H1 (cell line): ENCODE measurements at regions not wholly inside any gene's neighbourhood (a gene's known extent, or its start where the extent isn't known, plus 50 kb on each side); places are given as distances from the start of the nearest gene placed in this dataset.

Experiments
- BRCA1 ChIP-seq: IDR thresholded peaks from 2 replicates; pipeline ENCODE4 v1.6.1; 2012; ENCODE audit warnings: low read depth, low read length, improper control_type of control experiment
- CHD2 ChIP-seq: IDR thresholded peaks from 2 replicates; pipeline ENCODE4 v1.6.1; 2012; ENCODE audit warnings: low read length, improper control_type of control experiment
- EZH2 ChIP-seq: fragments of 200-600 bp; sonication (generic); IDR thresholded peaks from 2 replicates; pipeline ENCODE4 v1.7.1; 2012; ENCODE audit warnings: low read depth, mild to moderate bottlenecking, moderate library complexity, low read length, inconsistent platforms; ENCODE audit not compliant: severe bottlenecking
- POLR2AphosphoS5 ChIP-seq: IDR thresholded peaks from 2 replicates; pipeline ENCODE4 v1.6.1; 2011; ENCODE audit warnings: low read depth, low read length
- RNF2 ChIP-seq: fragments of 200-900, 300-1000 bp; sonication (generic); IDR thresholded peaks from 2 replicates; pipeline ENCODE4 v1.7.1; 2016; ENCODE audit warnings: borderline replicate concordance, low read depth, mild to moderate bottlenecking, antibody characterized with exemption, low read length; ENCODE audit not compliant: poor library complexity, severe bottlenecking; ENCODE audit errors: missing control alignments
- SIN3A ChIP-seq, 2 experiments: IDR thresholded peaks in 1 of 2; conservative IDR thresholded peaks in 1 of 2; 2 replicates each; pipeline ENCODE4 v1.6.1; 2011 to 2012; ENCODE audit warnings: low read length in 2 of 2, improper control_type of control experiment in 1 of 2, low read depth in 1 of 2, mild to moderate bottlenecking in 1 of 2
- TBP ChIP-seq: IDR thresholded peaks from 2 replicates; pipeline ENCODE4 v1.6.1; 2011; ENCODE audit warnings: low read depth, low read length, improper control_type of control experiment
- TF ChIP-seq, protein P1 (sequence below), 3 experiments: IDR thresholded peaks; 1 replicate in 2 of 3; 2 replicates in 1 of 3; pipeline versions ENCODE4 v1.5.1 to v1.6.1; 2011; ENCODE audit warnings: low read length in 3 of 3, mild to moderate bottlenecking in 3 of 3, inconsistent platforms in 2 of 3, low read depth in 1 of 3, moderate library complexity in 1 of 3; ENCODE audit not compliant: insufficient read depth in 1 of 3; ENCODE audit errors: control extremely low read depth in 1 of 3

DNA sequence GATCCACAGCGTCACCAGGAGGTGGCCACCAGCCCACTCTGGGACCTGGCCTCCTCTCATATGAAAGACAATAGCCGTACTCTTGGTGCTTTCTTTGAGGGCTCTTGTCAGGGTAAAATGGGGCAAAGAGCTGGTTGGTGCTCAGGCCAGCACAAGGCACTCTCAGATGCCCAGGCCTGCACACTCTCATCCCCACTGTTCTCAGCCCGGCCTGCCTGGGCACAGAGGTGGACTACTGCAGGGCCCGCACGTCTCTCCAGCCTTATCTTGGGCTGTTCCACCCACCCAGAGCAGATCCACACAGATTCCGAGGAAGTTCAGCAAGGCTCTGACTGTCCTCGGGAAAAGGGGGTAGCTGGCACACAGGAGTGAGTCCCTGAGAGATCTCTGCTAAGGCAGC is 122.8 kb upstream of the PRR20G start:
- TF ChIP-seq EZH2 (no peak), RNF2 (no peak), SIN3A (conservative IDR thresholded peaks at IDR 0.05 in 1 of 2, IDR thresholded peaks at IDR 0.05 in 1 of 2; ENCODE audit: low read depth in 1 of 2, low read length in 2 of 2) (no peak), CHD2 (no peak), BRCA1 (no peak), TBP (no peak), POLR2AphosphoS5 (no peak)
- TF ChIP-seq, protein P1, sequence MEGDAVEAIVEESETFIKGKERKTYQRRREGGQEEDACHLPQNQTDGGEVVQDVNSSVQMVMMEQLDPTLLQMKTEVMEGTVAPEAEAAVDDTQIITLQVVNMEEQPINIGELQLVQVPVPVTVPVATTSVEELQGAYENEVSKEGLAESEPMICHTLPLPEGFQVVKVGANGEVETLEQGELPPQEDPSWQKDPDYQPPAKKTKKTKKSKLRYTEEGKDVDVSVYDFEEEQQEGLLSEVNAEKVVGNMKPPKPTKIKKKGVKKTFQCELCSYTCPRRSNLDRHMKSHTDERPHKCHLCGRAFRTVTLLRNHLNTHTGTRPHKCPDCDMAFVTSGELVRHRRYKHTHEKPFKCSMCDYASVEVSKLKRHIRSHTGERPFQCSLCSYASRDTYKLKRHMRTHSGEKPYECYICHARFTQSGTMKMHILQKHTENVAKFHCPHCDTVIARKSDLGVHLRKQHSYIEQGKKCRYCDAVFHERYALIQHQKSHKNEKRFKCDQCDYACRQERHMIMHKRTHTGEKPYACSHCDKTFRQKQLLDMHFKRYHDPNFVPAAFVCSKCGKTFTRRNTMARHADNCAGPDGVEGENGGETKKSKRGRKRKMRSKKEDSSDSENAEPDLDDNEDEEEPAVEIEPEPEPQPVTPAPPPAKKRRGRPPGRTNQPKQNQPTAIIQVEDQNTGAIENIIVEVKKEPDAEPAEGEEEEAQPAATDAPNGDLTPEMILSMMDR (IDR thresholded peaks at IDR 0.05; ENCODE audit: control extremely low read depth in 1 of 3, insufficient read depth in 1 of 3, low read depth in 1 of 3, low read length in 3 of 3) = no peak
